HUES6 (cell line): ENCODE measurements at regions not wholly inside any gene's neighbourhood (a gene's known extent, or its start where the extent isn't known, plus 50 kb on each side); places are given as distances from the start of the nearest gene placed in this dataset.

ENCODE experiments used
- H3K27ac ChIP-seq: 2 replicates; pipeline ENCODE4 v1.7.0; 2013; ENCODE audit warnings: low read depth, mild to moderate bottlenecking, low read length, inconsistent platforms
- H3K27me3 ChIP-seq: 2 replicates; pipeline ENCODE4 v1.6.1; 2013; ENCODE audit warnings: low read length; ENCODE audit not compliant: control insufficient read depth, insufficient read depth
- H3K36me3 ChIP-seq: 2 replicates; pipeline ENCODE4 v1.6.1; 2013; ENCODE audit warnings: low read length; ENCODE audit not compliant: control insufficient read depth, insufficient read depth
- H3K4me1 ChIP-seq: 2 replicates; pipeline ENCODE4 v1.6.1; 2013; ENCODE audit warnings: low read length; ENCODE audit not compliant: control insufficient read depth, insufficient read depth
- H3K4me3 ChIP-seq: 2 replicates; pipeline ENCODE4 v1.5.1; 2013; ENCODE audit warnings: low read depth, low read length
- H3K9ac ChIP-seq: one replicate; pipeline ENCODE4 v1.6.1; 2013; ENCODE audit warnings: mild to moderate bottlenecking, low read length
- H3K9me3 ChIP-seq: 2 replicates; pipeline ENCODE4 v1.6.1; 2013; ENCODE audit warnings: low read depth, low read length; ENCODE audit not compliant: control insufficient read depth, insufficient read depth

- H3K4me1 ChIP-seq = no peaks in the 10 kb centered on the region
- no peaks in the 10 kb centered on the region for H3K36me3 ChIP-seq
- no peak overlapping the region for H3K9ac ChIP-seq
- H3K27ac ChIP-seq = no peak overlapping the region
- H3K9me3 ChIP-seq = no peaks in the 10 kb centered on the region
- no peaks in the 10 kb centered on the region for H3K27me3 ChIP-seq
- H3K4me3 ChIP-seq = no peak overlapping the region
Measured at GRCh38 chr4:124530464-124531077, 182.0 kb downstream of the ANKRD50 start.

- H3K36me3 ChIP-seq = no peaks in the 10 kb centered on the region
- H3K9me3 ChIP-seq = no peaks in the 10 kb centered on the region
- H3K9ac ChIP-seq = no peak overlapping the region
- no peaks in the 10 kb centered on the region for H3K27me3 ChIP-seq
- H3K27ac ChIP-seq = no peak overlapping the region
- no peak overlapping the region for H3K4me3 ChIP-seq
- no peaks in the 10 kb centered on the region for H3K4me1 ChIP-seq
Measured at GRCh38 chr4:124534131-124534530, 178.4 kb downstream of the ANKRD50 start.

GRCh38 chr4:124535003-124535402 lies 177.5 kb downstream of the ANKRD50 start:
- Histone ChIP-seq H3K9me3 (no peaks in the 10 kb centered on the region), H3K9ac (no peak overlapping the region), H3K4me1 (no peaks in the 10 kb centered on the region), H3K36me3 (no peaks in the 10 kb centered on the region), H3K27me3 (no peaks in the 10 kb centered on the region), H3K4me3 (no peak overlapping the region), H3K27ac (no peak overlapping the region)

GRCh38 chr4:124536946-124537345 lies 175.6 kb downstream of the ANKRD50 start:
- Histone ChIP-seq H3K4me1 (no peaks in the 10 kb centered on the region), H3K9ac (no peak overlapping the region), H3K27ac (no peak overlapping the region), H3K9me3 (no peaks in the 10 kb centered on the region), H3K4me3 (no peak overlapping the region), H3K36me3 (no peaks in the 10 kb centered on the region), H3K27me3 (no peaks in the 10 kb centered on the region)

- H3K9ac ChIP-seq = no peak overlapping the region
- H3K4me3 ChIP-seq = no peak overlapping the region
- H3K36me3 ChIP-seq = no peaks in the 10 kb centered on the region
- H3K27ac ChIP-seq = no peak overlapping the region
- H3K9me3 ChIP-seq = no peaks in the 10 kb centered on the region
- H3K27me3 ChIP-seq = no peaks in the 10 kb centered on the region
- H3K4me1 ChIP-seq = no peaks in the 10 kb centered on the region
Measured at GRCh38 chr4:124537971-124538370, 174.6 kb downstream of the ANKRD50 start.

GRCh38 chr4:124540014-124540413 lies 172.5 kb downstream of the ANKRD50 start:
- Histone ChIP-seq H3K9me3 (no peaks in the 10 kb centered on the region), H3K27ac (no peak overlapping the region), H3K36me3 (no peaks in the 10 kb centered on the region), H3K27me3 (no peaks in the 10 kb centered on the region), H3K9ac (no peak overlapping the region), H3K4me1 (no peaks in the 10 kb centered on the region), H3K4me3 (no peak overlapping the region)

- no peak overlapping the region for H3K4me3 ChIP-seq
- H3K9me3 ChIP-seq = no peaks in the 10 kb centered on the region
- no peak overlapping the region for H3K9ac ChIP-seq
- H3K36me3 ChIP-seq = no peaks in the 10 kb centered on the region
- no peak overlapping the region for H3K27ac ChIP-seq
- H3K4me1 ChIP-seq = no peaks in the 10 kb centered on the region
- H3K27me3 ChIP-seq = no peaks in the 10 kb centered on the region
Measured at GRCh38 chr4:124541652-124542420, 170.7 kb downstream of the ANKRD50 start.

GRCh38 chr4:124555959-124556358 lies 156.6 kb downstream of the ANKRD50 start:
- no peaks in the 10 kb centered on the region for H3K4me1 ChIP-seq
- 0 out of 2 replicates have a peak, but pooled peaks cover 3% of the 10 kb centered on the region for H3K9me3 ChIP-seq
- no peaks in the 10 kb centered on the region for H3K27me3 ChIP-seq
- H3K36me3 ChIP-seq = no peaks in the 10 kb centered on the region
- H3K9ac ChIP-seq = no peak overlapping the region
- H3K4me3 ChIP-seq = no peak overlapping the region
- H3K27ac ChIP-seq = no peak overlapping the region

GRCh38 chr4:124564121-124564520 lies 148.4 kb downstream of the ANKRD50 start:
- H3K4me3 ChIP-seq = no peak overlapping the region
- no peaks in the 10 kb centered on the region for H3K36me3 ChIP-seq
- no peak overlapping the region for H3K9ac ChIP-seq
- peaks cover 7% of the 10 kb centered on the region; the same call in 1 of the 2 replicates for H3K4me1 ChIP-seq
- H3K27me3 ChIP-seq = no peaks in the 10 kb centered on the region
- H3K27ac ChIP-seq = no peak overlapping the region
- peaks cover 2% of the 10 kb centered on the region; the same call in 1 of the 2 replicates for H3K9me3 ChIP-seq

GRCh38 chr4:124565371-124565770 lies 147.2 kb downstream of the ANKRD50 start:
- Histone ChIP-seq H3K4me3 (no peak overlapping the region), H3K36me3 (no peaks in the 10 kb centered on the region), H3K9ac (no peak overlapping the region), H3K27me3 (no peaks in the 10 kb centered on the region), H3K27ac (no peak overlapping the region), H3K9me3 (peaks cover 2% of the 10 kb centered on the region; the same call in 1 of the 2 replicates), H3K4me1 (peaks cover 7% of the 10 kb centered on the region; the same call in 1 of the 2 replicates)

GRCh38 chr4:124566030-124566429 lies 146.5 kb downstream of the ANKRD50 start:
- H3K36me3 ChIP-seq = no peaks in the 10 kb centered on the region
- peaks cover 7% of the 10 kb centered on the region; the same call in 1 of the 2 replicates for H3K4me1 ChIP-seq
- H3K27me3 ChIP-seq = no peaks in the 10 kb centered on the region
- peaks cover 2% of the 10 kb centered on the region; the same call in 1 of the 2 replicates for H3K9me3 ChIP-seq
- no peak overlapping the region for H3K9ac ChIP-seq
- no peak overlapping the region for H3K27ac ChIP-seq
- no peak overlapping the region for H3K4me3 ChIP-seq
